Neuronal stem cell (in vitro differentiated cells): ENCODE measurements at regions not wholly inside any gene's neighbourhood (a gene's known extent, or its start where the extent isn't known, plus 50 kb on each side); places are given as distances from the start of the nearest gene placed in this dataset.

ENCODE experiments used
- DNase-seq: peaks from one replicate; pipeline ENCODE4 v3.0.0-alpha.2; 2013; ENCODE audit warnings: low spot score
- H2AFZ ChIP-seq: one replicate; pipeline ENCODE4 v1.6.1; 2013; ENCODE audit warnings: mild to moderate bottlenecking, low read length, inconsistent platforms
- H2AK5ac ChIP-seq: 2 replicates; pipeline ENCODE4 v1.6.1; 2013; ENCODE audit warnings: low read depth, mild to moderate bottlenecking, inconsistent platforms, low read length, moderate library complexity, mixed read lengths
- H2BK120ac ChIP-seq: 2 replicates; pipeline ENCODE4 v1.6.1; 2013; ENCODE audit warnings: low read depth, mild to moderate bottlenecking, inconsistent platforms, low read length, moderate library complexity, mixed read lengths
- H2BK12ac ChIP-seq: one replicate; pipeline ENCODE4 v1.6.1; 2013; ENCODE audit warnings: low read length, inconsistent platforms
- H2BK15ac ChIP-seq: 2 replicates; pipeline ENCODE4 v1.6.1; 2013; ENCODE audit warnings: mild to moderate bottlenecking, low read length, inconsistent platforms, mixed read lengths
- H2BK5ac ChIP-seq: one replicate; pipeline ENCODE4 v1.6.1; 2013; ENCODE audit warnings: inconsistent platforms, mild to moderate bottlenecking, low read length, moderate library complexity
- H3K14ac ChIP-seq: one replicate; pipeline ENCODE4 v1.6.1; 2013; ENCODE audit warnings: low read length, inconsistent platforms
- H3K18ac ChIP-seq: 2 replicates; pipeline ENCODE4 v1.6.1; 2013; ENCODE audit warnings: low read length, inconsistent platforms
- H3K23ac ChIP-seq: 2 replicates; pipeline ENCODE4 v1.6.1; 2013; ENCODE audit warnings: low read depth, mild to moderate bottlenecking, mixed read lengths, low read length, inconsistent platforms; ENCODE audit not compliant: poor library complexity
- H3K27ac ChIP-seq: replicated peaks from 3 replicates; pipeline ENCODE4 v1.5.1; 2013; ENCODE audit warnings: low read length, inconsistent platforms
- H3K27me3 ChIP-seq, 3 experiments: 2 replicates each; pipeline ENCODE4 v1.6.1; 2013; ENCODE audit warnings: low read length in 3 of 3, mild to moderate bottlenecking in 2 of 3, inconsistent platforms in 1 of 3, low read depth in 1 of 3, mixed read lengths in 1 of 3, moderate library complexity in 1 of 3; ENCODE audit not compliant: control insufficient read depth in 3 of 3, insufficient read depth in 3 of 3
- H3K36me3 ChIP-seq, 2 donors: replicated peaks in 1 of 2; 2 replicates each; pipeline ENCODE4 v1.6.1; 2013; ENCODE audit warnings: low read length in 2 of 2; ENCODE audit not compliant: control insufficient read depth in 2 of 2, insufficient read depth in 2 of 2
- H3K4ac ChIP-seq: 2 replicates; pipeline ENCODE4 v1.6.1; 2013; ENCODE audit warnings: inconsistent platforms, mild to moderate bottlenecking, low read length, moderate library complexity
- H3K4me1 ChIP-seq, 2 donors: 1 replicate in 1 of 2; 2 replicates in 1 of 2; pipeline ENCODE4 v1.6.1; 2013; ENCODE audit warnings: low read length in 2 of 2, low read depth in 1 of 2; ENCODE audit not compliant: control insufficient read depth in 2 of 2, insufficient read depth in 1 of 2
- H3K4me2 ChIP-seq: one replicate; pipeline ENCODE4 v1.6.1; 2013; ENCODE audit warnings: mild to moderate bottlenecking, low read length, inconsistent platforms; ENCODE audit not compliant: insufficient read depth, poor library complexity, severe bottlenecking
- H3K4me3 ChIP-seq, 2 donors: 2 replicates each; pipeline ENCODE4 v1.5.1; 2013; ENCODE audit warnings: low read length in 2 of 2, mild to moderate bottlenecking in 2 of 2, inconsistent platforms in 1 of 2, moderate library complexity in 1 of 2
- H3K79me1 ChIP-seq: one replicate; pipeline ENCODE4 v1.6.1; 2013; ENCODE audit warnings: low read depth, mild to moderate bottlenecking, inconsistent platforms, low read length, moderate library complexity
- H3K9ac ChIP-seq: one replicate; pipeline ENCODE4 v1.6.1; 2013; ENCODE audit warnings: mild to moderate bottlenecking, low read depth, low read length, inconsistent platforms; ENCODE audit not compliant: poor library complexity
- H3K9me3 ChIP-seq, 2 donors: replicated peaks in 1 of 2; 2 replicates each; pipeline versions ENCODE3 to v1.6.1; 2013; ENCODE audit warnings: low read length in 2 of 2, mild to moderate bottlenecking in 2 of 2, inconsistent platforms in 1 of 2, low read depth in 1 of 2, mixed read lengths in 1 of 2, moderate library complexity in 1 of 2; ENCODE audit not compliant: control insufficient read depth in 2 of 2, insufficient read depth in 1 of 2
- H4K8ac ChIP-seq: one replicate; pipeline ENCODE4 v1.6.1; 2013; ENCODE audit warnings: low read depth, mild to moderate bottlenecking, inconsistent platforms, low read length, moderate library complexity
- H4K91ac ChIP-seq: one replicate; pipeline ENCODE4 v1.6.1; 2013; ENCODE audit warnings: low read length, low read depth, mild to moderate bottlenecking, inconsistent platforms; ENCODE audit not compliant: poor library complexity
- WGBS, 2 donors: extraction: QIAGEN DNeasy Blood & Tissue Kit; methylation state at CpG; one replicate each; pipeline ENCODE4 v1.1.7; 2013; ENCODE audit warnings: missing lambda C conversion rate in 2 of 2, mixed read lengths in 1 of 2; ENCODE audit not compliant: insufficient read length in 2 of 2, insufficient replicate concordance in 1 of 2; ENCODE audit errors: extremely low coverage in 2 of 2; 5-methylcytosine and 5-hydroxymethylcytosine counted together

DNA sequence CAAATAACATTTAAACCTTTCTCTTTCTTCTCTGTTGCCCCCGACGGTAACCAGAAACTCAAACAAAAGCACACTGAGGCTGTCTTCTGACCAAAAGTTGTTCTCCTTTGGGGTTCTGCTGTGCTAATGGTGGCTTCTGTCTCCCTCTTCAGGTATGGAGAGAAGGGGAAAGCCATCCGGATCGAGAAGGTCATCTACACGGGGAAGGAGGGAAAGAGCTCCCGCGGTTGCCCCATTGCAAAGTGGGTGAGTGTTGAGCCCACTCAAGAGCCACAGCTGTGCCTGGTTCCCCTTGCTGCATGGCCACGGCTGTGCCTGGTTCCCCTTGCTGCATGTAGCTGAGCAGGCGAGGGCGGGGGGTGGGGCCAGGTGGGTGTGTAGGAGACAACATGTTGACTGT lies 67.4 kb downstream of the BOLA3 start:
- peaks cover 2% of the 10 kb centered on the region for H3K79me1 ChIP-seq
- no peak overlapping the region for H3K18ac ChIP-seq
- no peak overlapping the region for H2AK5ac ChIP-seq
- DNase-seq = no peak
- peaks cover 18 to 86% of the 10 kb centered on the region in 2 donors for H3K36me3 ChIP-seq
- H2BK5ac ChIP-seq = no peak overlapping the region
- H4K8ac ChIP-seq = no peak overlapping the region
- no peak overlapping the region for H3K9ac ChIP-seq
- H3K4me1 ChIP-seq = peaks cover 0 to 6% of the 10 kb centered on the region in 2 donors
- H3K4me2 ChIP-seq = no peak overlapping the region
- no peak overlapping the region for H3K4me3 ChIP-seq
- no CpG with 5 or more reads among the region's 10 CpGs for WGBS, 2 donors
- no peak overlapping the region for H4K91ac ChIP-seq
- no peak overlapping the region for H3K14ac ChIP-seq
- no peak overlapping the region for H2AFZ ChIP-seq
- H3K23ac ChIP-seq = peak overlapping the region; percentile 8
- no peaks in the 10 kb centered on the region for H3K9me3 ChIP-seq
- H3K27me3 ChIP-seq = peaks cover 0 to 2% (median 0%) of the 10 kb centered on the region in 3 experiments
- no peak overlapping the region for H2BK15ac ChIP-seq
- no peak overlapping the region for H3K27ac ChIP-seq
- no peak overlapping the region for H2BK12ac ChIP-seq
- no peak overlapping the region for H3K4ac ChIP-seq
- no peak overlapping the region for H2BK120ac ChIP-seq

DNA sequence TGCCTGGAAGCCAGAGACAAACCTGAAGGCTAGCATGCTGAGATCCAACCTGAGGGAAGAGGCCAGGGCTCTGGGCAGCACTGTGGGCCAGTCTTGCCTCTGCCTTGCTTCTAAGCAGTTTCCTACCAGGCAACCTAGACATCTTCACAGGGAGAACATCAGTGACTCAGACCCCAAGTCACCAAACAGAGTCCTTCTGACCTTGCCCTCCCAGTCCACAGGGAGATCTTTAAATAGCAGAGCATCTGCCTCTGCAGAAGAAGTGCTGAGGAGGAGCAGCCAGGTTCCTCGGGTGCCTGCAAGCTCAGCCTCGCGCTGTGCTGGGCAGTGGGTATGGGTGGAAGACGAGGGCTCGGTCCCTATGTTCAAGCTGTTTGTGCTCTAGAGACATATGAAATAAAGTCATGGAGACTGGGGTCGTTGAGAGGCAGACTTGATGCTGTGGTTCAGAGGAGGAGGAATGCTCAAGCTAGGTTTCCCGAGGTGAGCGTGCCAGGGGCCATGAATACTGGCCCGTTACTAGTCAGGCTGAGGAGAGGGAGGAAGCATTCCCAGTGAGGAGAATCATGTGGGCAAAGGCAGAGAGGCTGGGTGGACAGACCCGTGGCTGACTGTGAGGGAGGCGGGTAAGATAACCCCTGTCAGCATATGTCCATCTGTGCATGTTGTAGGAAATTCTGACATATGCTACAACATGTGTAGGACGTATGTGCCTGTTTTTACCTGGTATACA lies 66.5 kb downstream of the BOLA3 start:
- Histone ChIP-seq H2AK5ac (no peak overlapping the region), H3K9ac (no peak overlapping the region), H2AFZ (no peak overlapping the region), H3K4me3 (no peak overlapping the region), H3K4ac (no peak overlapping the region), H3K27ac (no peak overlapping the region), H3K23ac (peak overlapping the region; percentile 8), H2BK15ac (no peak overlapping the region), H3K36me3 (peaks cover 18 to 86% of the 10 kb centered on the region in 2 donors), H3K18ac (no peak overlapping the region), H3K79me1 (peaks cover 2% of the 10 kb centered on the region), H3K14ac (no peak overlapping the region), H3K27me3 (peaks cover 0 to 2% (median 0%) of the 10 kb centered on the region in 3 experiments), H2BK12ac (no peak overlapping the region), H2BK5ac (no peak overlapping the region), H3K4me2 (no peak overlapping the region), H4K8ac (no peak overlapping the region), H3K9me3 (no peaks in the 10 kb centered on the region), H3K4me1 (peaks cover 0 to 6% of the 10 kb centered on the region in 2 donors), H2BK120ac (no peak overlapping the region), H4K91ac (no peak overlapping the region)
- no CpG with 5 or more reads among the region's 12 CpGs for WGBS, 2 donors
- no peak for DNase-seq

DNA sequence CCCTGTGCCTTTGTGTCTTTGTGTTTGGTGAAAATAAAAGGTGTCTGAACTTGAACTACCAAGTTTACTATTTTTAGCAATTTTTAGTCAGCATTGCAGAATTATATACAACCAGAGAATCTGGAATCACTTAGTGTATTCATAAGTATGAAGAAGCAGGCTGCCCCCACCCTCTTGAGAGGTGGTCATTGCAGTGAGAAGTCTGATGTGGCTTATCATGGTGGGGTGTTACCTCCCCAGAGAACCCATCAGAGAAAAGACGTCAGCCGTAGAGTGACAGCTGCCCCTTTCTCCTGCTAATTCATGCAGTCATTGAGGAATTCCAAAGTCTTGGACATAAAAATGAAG lies 66.0 kb downstream of the BOLA3 start:
- no CpG with 5 or more reads among the region's 2 CpGs for WGBS, 2 donors
- H3K9ac ChIP-seq = no peak overlapping the region
- no peak overlapping the region for H3K27ac ChIP-seq
- no peak overlapping the region for H2BK5ac ChIP-seq
- H3K9me3 ChIP-seq = no peaks in the 10 kb centered on the region
- H3K4me3 ChIP-seq = no peak overlapping the region
- peaks cover 2% of the 10 kb centered on the region for H3K79me1 ChIP-seq
- H3K18ac ChIP-seq = no peak overlapping the region
- no peak overlapping the region for H3K23ac ChIP-seq
- H2AFZ ChIP-seq = no peak overlapping the region
- peaks cover 0 to 2% (median 0%) of the 10 kb centered on the region in 3 experiments for H3K27me3 ChIP-seq
- no peak overlapping the region for H2BK120ac ChIP-seq
- H2BK15ac ChIP-seq = no peak overlapping the region
- no peak overlapping the region for H4K91ac ChIP-seq
- peaks cover 18 to 89% of the 10 kb centered on the region in 2 donors for H3K36me3 ChIP-seq
- no peak overlapping the region for H2BK12ac ChIP-seq
- no peak overlapping the region for H3K14ac ChIP-seq
- no peak for DNase-seq
- H3K4ac ChIP-seq = no peak overlapping the region
- H4K8ac ChIP-seq = no peak overlapping the region
- H3K4me2 ChIP-seq = no peak overlapping the region
- no peak overlapping the region for H2AK5ac ChIP-seq
- peaks cover 0 to 4% of the 10 kb centered on the region in 2 donors for H3K4me1 ChIP-seq

DNA sequence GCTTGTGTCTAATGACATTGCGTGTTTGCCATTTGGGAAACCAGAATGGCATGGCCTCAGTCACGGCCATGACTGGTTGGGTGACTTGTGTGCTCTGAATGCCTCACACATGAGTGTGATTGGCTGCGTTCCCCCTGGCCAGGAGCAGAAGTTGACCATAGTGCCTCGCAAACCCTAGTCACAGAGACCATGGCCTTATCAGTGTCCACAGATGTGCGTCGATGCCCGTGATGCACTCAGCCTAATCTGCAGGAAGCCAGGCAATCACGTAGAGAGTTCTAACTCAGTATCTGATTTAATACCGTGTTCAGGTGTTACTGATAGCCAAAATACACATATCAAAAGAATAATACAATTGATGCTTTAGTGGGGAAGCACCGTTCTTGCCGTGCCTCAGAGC lies 64.0 kb downstream of the BOLA3 start:
- WGBS, 2 donors = no CpG with 5 or more reads among the region's 11 CpGs
- H3K36me3 ChIP-seq = peaks cover 23 to 92% of the 10 kb centered on the region in 2 donors

More for the DNA sequence above, 64.0 kb downstream of the BOLA3 start:
- Histone ChIP-seq H3K4me2 (no peak overlapping the region), H3K79me1 (no peaks in the 10 kb centered on the region), H3K14ac (no peak overlapping the region), H3K4me3 (peak overlapping the region in 1 of 2 donors; percentile 20), H2BK12ac (no peak overlapping the region), H3K9me3 (no peaks in the 10 kb centered on the region), H2AFZ (no peak overlapping the region), H3K4me1 (no peaks in the 10 kb centered on the region), H4K91ac (no peak overlapping the region), H3K23ac (peak overlapping the region; percentile 26), H2BK15ac (no peak overlapping the region), H3K27me3 (no peaks in the 10 kb centered on the region), H2AK5ac (no peak overlapping the region), H3K18ac (no peak overlapping the region), H3K4ac (no peak overlapping the region), H2BK120ac (no peak overlapping the region), H2BK5ac (no peak overlapping the region), H4K8ac (no peak overlapping the region), H3K27ac (no peak overlapping the region), H3K9ac (no peak overlapping the region)
- DNase-seq = no peak
